ENCODE measurements at regions not wholly inside any gene's neighbourhood (a gene's known extent, or its start where the extent isn't known, plus 50 kb on each side); places are given as distances from the start of the nearest gene placed in this dataset.
A peak's percentile ranks its signal among the peaks of the same experiment; 100 is the strongest.

- in situ Hi-C loops (cut with MboI; ENCODE audit: low sequenced_read_pairs in 4 of 4) = loop anchor here in 2 of 4 donors (10.0 kb wide), 2 partner anchors 164 to 294 kb away; no protein-coding TSS in a partner anchor
- no peak overlapping the region for H3K4me3 ChIP-seq
- H3K9me3 ChIP-seq = no peaks in the 10 kb centered on the region
- TF ChIP-seq POLR2A (IDR thresholded peaks at IDR 0.05) = no peak
- TF ChIP-seq, protein P1, sequence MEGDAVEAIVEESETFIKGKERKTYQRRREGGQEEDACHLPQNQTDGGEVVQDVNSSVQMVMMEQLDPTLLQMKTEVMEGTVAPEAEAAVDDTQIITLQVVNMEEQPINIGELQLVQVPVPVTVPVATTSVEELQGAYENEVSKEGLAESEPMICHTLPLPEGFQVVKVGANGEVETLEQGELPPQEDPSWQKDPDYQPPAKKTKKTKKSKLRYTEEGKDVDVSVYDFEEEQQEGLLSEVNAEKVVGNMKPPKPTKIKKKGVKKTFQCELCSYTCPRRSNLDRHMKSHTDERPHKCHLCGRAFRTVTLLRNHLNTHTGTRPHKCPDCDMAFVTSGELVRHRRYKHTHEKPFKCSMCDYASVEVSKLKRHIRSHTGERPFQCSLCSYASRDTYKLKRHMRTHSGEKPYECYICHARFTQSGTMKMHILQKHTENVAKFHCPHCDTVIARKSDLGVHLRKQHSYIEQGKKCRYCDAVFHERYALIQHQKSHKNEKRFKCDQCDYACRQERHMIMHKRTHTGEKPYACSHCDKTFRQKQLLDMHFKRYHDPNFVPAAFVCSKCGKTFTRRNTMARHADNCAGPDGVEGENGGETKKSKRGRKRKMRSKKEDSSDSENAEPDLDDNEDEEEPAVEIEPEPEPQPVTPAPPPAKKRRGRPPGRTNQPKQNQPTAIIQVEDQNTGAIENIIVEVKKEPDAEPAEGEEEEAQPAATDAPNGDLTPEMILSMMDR (IDR thresholded peaks at IDR 0.05 in 4 of 5, conservative IDR thresholded peaks at IDR 0.05 in 1 of 5) = no peak
- H3K36me3 ChIP-seq = no peaks in the 10 kb centered on the region
- H3K4me1 ChIP-seq = peaks cover 6 to 13% of the 10 kb centered on the region in 2 donors
- DNase-seq (no peak), ATAC-seq (no peak)
- no peak overlapping the region for H3K27ac ChIP-seq
- peaks cover 0 to 2% (median 0%) of the 10 kb centered on the region in 3 donors for H3K27me3 ChIP-seq
- intact Hi-C loops (cut with DNase I; ENCODE audit: low total_unique reads) = no loop called here
These were observed 330.3 kb upstream of the NPVF start for GRCh38 chr7:25558605-25559004.

GRCh38 chr7:25559581-25560367 is 331.5 kb upstream of the NPVF start:
- Histone ChIP-seq H3K27me3 (peaks cover 0 to 2% (median 0%) of the 10 kb centered on the region in 3 donors), H3K4me1 (peaks cover 6 to 13% of the 10 kb centered on the region in 2 donors), H3K27ac (no peak overlapping the region), H3K9me3 (no peaks in the 10 kb centered on the region), H3K4me3 (no peak overlapping the region), H3K36me3 (no peaks in the 10 kb centered on the region)
- in situ Hi-C loops (cut with MboI; ENCODE audit: low sequenced_read_pairs in 4 of 4) = loop anchor here (5.0 to 10.0 kb wide), 6 partner anchors 165 to 297 kb away; no protein-coding TSS in a partner anchor
- DNase-seq (no peak), ATAC-seq (no peak)
- TF ChIP-seq, protein P1 (IDR thresholded peaks at IDR 0.05 in 4 of 5, conservative IDR thresholded peaks at IDR 0.05 in 1 of 5) = no peak
- no peak for TF ChIP-seq POLR2A (IDR thresholded peaks at IDR 0.05)
- intact Hi-C loops (cut with DNase I; ENCODE audit: low total_unique reads) = no loop called here

DNA sequence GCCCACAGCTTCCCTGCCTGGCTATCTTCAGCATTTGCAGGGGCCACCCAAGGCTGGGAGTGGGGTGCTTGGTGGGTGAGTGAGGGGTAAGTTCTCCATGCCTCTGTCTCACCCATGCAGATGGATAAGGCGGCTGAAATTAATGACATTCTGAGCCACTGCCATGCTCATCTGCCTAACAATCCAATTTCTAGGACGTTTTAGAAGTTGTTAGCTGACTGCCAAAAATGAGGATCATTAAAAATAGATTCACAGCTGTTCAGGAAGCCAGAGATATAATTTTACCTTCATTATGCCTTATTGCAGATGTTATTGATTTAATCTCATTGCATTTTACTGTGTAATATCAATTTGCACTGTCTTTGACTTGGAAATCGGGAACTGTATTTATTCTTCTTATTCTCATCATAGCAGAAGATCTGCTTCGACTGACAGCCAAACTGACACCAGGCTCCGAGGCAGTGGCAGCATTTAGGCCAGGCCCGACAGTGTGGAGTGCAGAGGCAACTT is 334.4 kb upstream of the NPVF start:
- no peak overlapping the region for H3K4me3 ChIP-seq
- in situ Hi-C loops (cut with MboI; ENCODE audit: low sequenced_read_pairs in 4 of 4) = loop anchor here in 3 of 4 donors (5.0 to 10.0 kb wide), 4 partner anchors 170 to 300 kb away; no protein-coding TSS in a partner anchor
- no peaks in the 10 kb centered on the region for H3K9me3 ChIP-seq
- no peak for ATAC-seq
- H3K27ac ChIP-seq = no peak overlapping the region
- TF ChIP-seq, protein P1 (IDR thresholded peaks at IDR 0.05 in 4 of 5, conservative IDR thresholded peaks at IDR 0.05 in 1 of 5) = no peak
- no peak for TF ChIP-seq POLR2A (IDR thresholded peaks at IDR 0.05)
- no peaks in the 10 kb centered on the region for H3K27me3 ChIP-seq
- intact Hi-C loops (cut with DNase I; ENCODE audit: low total_unique reads) = no loop called here
- DNase-seq = no peak
- H3K4me1 ChIP-seq = peaks cover 13 to 21% of the 10 kb centered on the region in 2 donors
- H3K36me3 ChIP-seq = no peaks in the 10 kb centered on the region

- H3K4me3 ChIP-seq = no peak overlapping the region
- peaks cover 13 to 21% of the 10 kb centered on the region in 2 donors for H3K4me1 ChIP-seq
- no peaks in the 10 kb centered on the region for H3K36me3 ChIP-seq
- H3K27ac ChIP-seq = no peak overlapping the region
- peak; percentile 38 to 60 for ATAC-seq
- intact Hi-C loops (cut with DNase I; ENCODE audit: low total_unique reads) = loop anchor here (1.0 kb wide), 1 partner anchor 306 kb away; no protein-coding TSS in a partner anchor
- TF ChIP-seq, protein P1 (IDR thresholded peaks at IDR 0.05 in 4 of 5, conservative IDR thresholded peaks at IDR 0.05 in 1 of 5) = no peak
- TF ChIP-seq POLR2A (IDR thresholded peaks at IDR 0.05) = no peak
- peak in 1 of 2 donors; percentile 28 for DNase-seq
- no peaks in the 10 kb centered on the region for H3K27me3 ChIP-seq
- in situ Hi-C loops (cut with MboI; ENCODE audit: low sequenced_read_pairs in 4 of 4) = loop anchor here in 1 of 4 donors (10.0 kb wide), 1 partner anchor 180 kb away; no protein-coding TSS in a partner anchor
- no peaks in the 10 kb centered on the region for H3K9me3 ChIP-seq
These were observed 336.7 kb upstream of the NPVF start for GRCh38 chr7:25565002-25565401.

Measured in gastrocnemius medialis (tissue), 4 donors.